B cell (primary cell): ENCODE measurements at regions not wholly inside any gene's neighbourhood (a gene's known extent, or its start where the extent isn't known, plus 50 kb on each side); places are given as distances from the start of the nearest gene placed in this dataset.

ENCODE experiments used
- ATAC-seq: fragments of 200-7000 bp; cut with Tn5 transposase; one replicate; pipeline ENCODE4 v1.10.0; 2021; ENCODE audit warnings: low read depth, mild to moderate bottlenecking, moderate number of reproducible peaks, moderate library complexity
- CTCF ChIA-PET: fragments of 350-600 bp; sonication (Branson Sonifier 250); formaldehyde crosslinking; loops from one replicate; lab custom pipeline; 2021; ENCODE audit warnings: antibody characterized with exemption, inconsistent platforms; lab: Charles Lee
- POLR2A ChIA-PET: fragments of 350-600 bp; sonication (Branson Sonifier 250); formaldehyde crosslinking; loops from one replicate; lab custom pipeline; 2021; ENCODE audit warnings: antibody characterized with exemption; lab: Charles Lee
- DNase-seq: peaks from one replicate; pipeline ENCODE4 v3.0.0; 2013
- H2AFZ ChIP-seq: 2 replicates; pipeline ENCODE4 v1.6.1; 2012; ENCODE audit warnings: mild to moderate bottlenecking, low read depth, low read length; ENCODE audit not compliant: insufficient read depth, poor library complexity, severe bottlenecking
- H3K27ac ChIP-seq, 2 donors: 1 replicate in 1 of 2; 2 replicates in 1 of 2; pipeline ENCODE4 v1.5.1; 2012 to 2013; ENCODE audit warnings: low read length in 2 of 2, mild to moderate bottlenecking in 2 of 2, moderate library complexity in 1 of 2
- H3K27me3 ChIP-seq, 4 experiments: fragments of 200-600 bp in 1 of 4; sonication (generic) in 1 of 4; replicated peaks in 1 of 4; 1 replicate in 2 of 4; 2 replicates in 2 of 4; pipeline versions ENCODE4 v1.6.1 to v1.7.0; 2013 to 2016; ENCODE audit warnings: low read length in 3 of 4, mild to moderate bottlenecking in 2 of 4, mixed read lengths in 1 of 4, moderate library complexity in 1 of 4; ENCODE audit not compliant: insufficient read depth in 4 of 4, control insufficient read depth in 3 of 4; ENCODE audit errors: control extremely low read depth in 1 of 4
- H3K36me3 ChIP-seq, 2 experiments: replicated peaks in 1 of 2; 1 replicate in 1 of 2; 2 replicates in 1 of 2; pipeline versions ENCODE4 v1.6.1 to v1.7.1; 2013; ENCODE audit warnings: low read length in 1 of 2; ENCODE audit not compliant: insufficient read depth in 2 of 2, control insufficient read depth in 1 of 2; ENCODE audit errors: control extremely low read depth in 1 of 2, extremely low read depth in 1 of 2
- H3K4me1 ChIP-seq, 2 donors: fragments of 200-600 bp in 1 of 2; sonication (generic) in 1 of 2; 1 replicate in 1 of 2; 2 replicates in 1 of 2; pipeline versions ENCODE4 v1.5.1 to v1.6.1; 2013 to 2017; ENCODE audit warnings: low read length in 2 of 2; ENCODE audit not compliant: control insufficient read depth in 2 of 2, insufficient read depth in 2 of 2
- H3K4me2 ChIP-seq: replicated peaks from 2 replicates; pipeline ENCODE3; 2012; ENCODE audit warnings: mild to moderate bottlenecking, low read depth, low read length; ENCODE audit not compliant: poor library complexity, severe bottlenecking
- H3K4me3 ChIP-seq, 5 experiments: fragments of 200-600 bp in 1 of 5; sonication (generic) in 1 of 5; 1 replicate in 3 of 5; 2 replicates in 2 of 5; pipeline versions ENCODE4 v1.5.1 to v1.7.0; 2011 to 2016; ENCODE audit warnings: low read length in 4 of 5, mild to moderate bottlenecking in 4 of 5, low read depth in 2 of 5, control low read depth in 1 of 5, moderate library complexity in 1 of 5; ENCODE audit not compliant: insufficient read depth in 1 of 5; ENCODE audit errors: control extremely low read depth in 1 of 5, extremely low read depth in 1 of 5
- H3K79me2 ChIP-seq: fragments of 200-600 bp; sonication (generic); one replicate; pipeline ENCODE4 v1.6.0; 2016; ENCODE audit warnings: low read length; ENCODE audit not compliant: control insufficient read depth, insufficient read depth
- H3K9ac ChIP-seq: fragments of 200-600 bp; sonication (generic); 2 replicates; pipeline ENCODE4 v1.6.1; 2017; ENCODE audit warnings: mild to moderate bottlenecking, low read length, moderate library complexity
- H3K9me3 ChIP-seq, 3 donors: one replicate each; pipeline versions ENCODE4 v1.6.1 to v1.7.1; 2013; ENCODE audit warnings: low read length in 2 of 3; ENCODE audit not compliant: control insufficient read depth in 2 of 3, insufficient read depth in 1 of 3; ENCODE audit errors: control extremely low read depth in 1 of 3
- H4K20me1 ChIP-seq: 2 replicates; pipeline ENCODE4 v1.6.0; 2012; ENCODE audit warnings: mild to moderate bottlenecking, low read length; ENCODE audit not compliant: insufficient read depth, control insufficient read depth, poor library complexity, severe bottlenecking
- H3K27ac Mint-ChIP-seq: one replicate; pipeline ENCODE4 v1.8.0; 2021; ENCODE audit warnings: mixed read lengths
- H3K27me3 Mint-ChIP-seq: one replicate; pipeline ENCODE4 v1.8.0; 2021; ENCODE audit warnings: mixed read lengths
- H3K4me1 Mint-ChIP-seq: one replicate; pipeline ENCODE4 v1.8.0; 2021; ENCODE audit warnings: mixed read lengths
- H3K4me3 Mint-ChIP-seq: one replicate; pipeline ENCODE4 v1.8.0; 2021; ENCODE audit warnings: mixed read lengths
- H3K9me3 Mint-ChIP-seq: one replicate; pipeline ENCODE4 v1.8.0; 2022; ENCODE audit warnings: mixed read lengths; ENCODE audit not compliant: insufficient read depth
- CTCF ChIP-seq: fragments of 200-600 bp; IDR thresholded peaks from one replicate; pipeline ENCODE4 v1.8.0; 2022; ENCODE audit warnings: antibody characterized with exemption, mild to moderate bottlenecking
- EZH2 ChIP-seq: IDR thresholded peaks from 2 replicates; pipeline ENCODE4 v1.6.1; 2012; ENCODE audit warnings: borderline replicate concordance, low read depth, mild to moderate bottlenecking, moderate library complexity, low read length; ENCODE audit not compliant: insufficient read depth, poor library complexity, severe bottlenecking
- WGBS: methylation state at CpG from one replicate; pipeline ENCODE4 v1.1.5; 2013; ENCODE audit warnings: missing lambda C conversion rate; ENCODE audit not compliant: insufficient coverage; 5-methylcytosine and 5-hydroxymethylcytosine counted together
- intact Hi-C: fragments of 100-400 bp; cut with micrococcal nuclease; formaldehyde crosslinking; loops from one replicate; pipeline ENCODE4 v1.10.0; 2022

DNA sequence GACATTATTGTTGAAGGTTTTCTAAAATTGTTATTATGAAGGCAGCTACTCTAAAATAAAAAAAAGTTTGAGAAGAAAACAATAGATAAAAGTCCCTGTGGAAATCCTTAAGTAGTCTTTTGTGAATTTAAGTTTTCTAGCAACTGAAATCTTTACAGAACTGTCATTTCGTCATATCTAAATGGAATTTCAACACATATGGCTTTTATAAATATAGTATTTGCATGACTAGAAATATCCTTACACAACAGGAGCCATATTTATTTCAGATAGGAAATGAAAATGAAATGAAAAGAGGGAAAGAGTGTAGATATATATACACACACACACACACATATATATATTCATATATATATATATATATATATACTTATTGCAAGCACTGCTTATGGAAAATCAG, 204.7 kb upstream of the RGS18 start:
- TF ChIP-seq EZH2, result no peak
- no peak for TF ChIP-seq CTCF
- DNase-seq, result no peak
- H3K27me3 Mint-ChIP-seq, result no peaks in the 10 kb centered on the region
- Histone ChIP-seq H3K4me1 (no peaks in the 10 kb centered on the region), H3K9me3 (no peaks in the 10 kb centered on the region), H3K4me3 (no peak overlapping the region), H3K79me2 (no peaks in the 10 kb centered on the region), H3K4me2 (no peak overlapping the region), H3K27ac (no peak overlapping the region), H3K36me3 (no peaks in the 10 kb centered on the region), H3K27me3 (no peaks in the 10 kb centered on the region), H3K9ac (no peak overlapping the region), H4K20me1 (no peaks in the 10 kb centered on the region), H2AFZ (no peak overlapping the region)
- no peak overlapping the region for H3K27ac Mint-ChIP-seq
- ChIA-PET CTCF (no interaction called here), POLR2A (no interaction called here)
- H3K4me3 Mint-ChIP-seq, result no peak overlapping the region
- no CpG with 5 or more reads among the region's 1 CpG for WGBS
- no peak for ATAC-seq
- no peaks in the 10 kb centered on the region for H3K4me1 Mint-ChIP-seq
- intact Hi-C loops, result no loop called here
- no peaks in the 10 kb centered on the region for H3K9me3 Mint-ChIP-seq

DNA sequence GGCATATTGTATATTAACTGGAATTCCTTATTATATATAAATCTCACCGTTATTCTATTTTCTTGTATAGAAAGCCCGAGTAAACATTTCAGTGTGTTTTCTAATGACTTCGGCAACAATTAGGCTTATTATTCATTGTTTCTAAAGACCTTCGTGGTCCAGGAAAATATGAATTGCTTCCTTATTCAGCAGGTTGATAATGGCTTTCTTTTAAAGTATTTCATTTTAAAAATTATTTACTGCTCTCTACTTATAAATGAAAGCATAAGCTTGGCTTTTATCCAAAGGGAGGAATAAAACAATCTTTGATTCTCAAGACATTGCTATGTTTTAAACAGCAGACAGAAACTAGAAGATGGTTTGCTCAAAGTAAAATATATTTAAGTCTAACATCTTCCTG, 198.4 kb upstream of the RGS18 start:
- intact Hi-C loops, result no loop called here
- Histone ChIP-seq H3K27ac (no peak overlapping the region), H3K4me1 (no peaks in the 10 kb centered on the region), H4K20me1 (no peaks in the 10 kb centered on the region), H3K9me3 (no peaks in the 10 kb centered on the region), H2AFZ (no peak overlapping the region), H3K4me3 (no peak overlapping the region), H3K36me3 (no peaks in the 10 kb centered on the region), H3K4me2 (no peak overlapping the region), H3K27me3 (no peaks in the 10 kb centered on the region), H3K9ac (no peak overlapping the region), H3K79me2 (no peaks in the 10 kb centered on the region)
- no peaks in the 10 kb centered on the region for H3K27me3 Mint-ChIP-seq
- H3K4me3 Mint-ChIP-seq, result no peak overlapping the region
- no peak for ATAC-seq
- ChIA-PET POLR2A (no interaction called here), CTCF (no interaction called here)
- H3K9me3 Mint-ChIP-seq, result no peaks in the 10 kb centered on the region
- WGBS, result no CpG with 5 or more reads among the region's 4 CpGs
- H3K27ac Mint-ChIP-seq, result no peak overlapping the region
- no peaks in the 10 kb centered on the region for H3K4me1 Mint-ChIP-seq
- TF ChIP-seq CTCF (no peak), EZH2 (no peak)
- no peak for DNase-seq
